HG03558 (cell line): ENCODE measurements at regions not wholly inside any gene's neighbourhood (a gene's known extent, or its start where the extent isn't known, plus 50 kb on each side); places are given as distances from the start of the nearest gene placed in this dataset.
"Not testable (repeated sequence)": the region's sequence is repeated elsewhere in the genome, so short reads cannot be mapped to it uniquely, and the experiment has no call there.

Source experiments
- ATAC-seq: cut with Tn5 transposase; IDR thresholded peaks from one replicate; pipeline ENCODE4 v1.9.1; 2021; ENCODE audit warnings: moderate number of reproducible peaks; ENCODE audit not compliant: unreplicated experiment; ENCODE audit errors: extremely low read depth

DNA sequence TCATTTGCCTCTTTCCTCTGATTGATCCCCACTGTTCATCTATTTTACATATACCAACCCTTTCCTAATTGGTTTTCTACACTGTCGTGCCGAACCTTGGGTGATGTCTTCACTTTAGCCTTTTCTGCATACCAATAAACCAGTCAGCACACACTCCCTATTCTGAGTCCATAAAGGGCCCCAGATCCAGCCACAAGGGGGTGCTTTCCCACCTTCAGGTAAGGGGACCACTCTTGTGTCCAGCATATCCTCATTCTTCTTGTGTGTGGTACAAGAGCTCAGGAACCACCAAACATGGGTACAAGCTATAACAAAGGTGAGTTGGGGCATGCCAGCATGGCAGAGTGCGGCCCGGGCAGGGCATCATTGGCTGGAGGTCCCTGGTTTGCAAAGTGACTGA, 859.8 kb downstream of the FSCB start:
- no peak for ATAC-seq

DNA sequence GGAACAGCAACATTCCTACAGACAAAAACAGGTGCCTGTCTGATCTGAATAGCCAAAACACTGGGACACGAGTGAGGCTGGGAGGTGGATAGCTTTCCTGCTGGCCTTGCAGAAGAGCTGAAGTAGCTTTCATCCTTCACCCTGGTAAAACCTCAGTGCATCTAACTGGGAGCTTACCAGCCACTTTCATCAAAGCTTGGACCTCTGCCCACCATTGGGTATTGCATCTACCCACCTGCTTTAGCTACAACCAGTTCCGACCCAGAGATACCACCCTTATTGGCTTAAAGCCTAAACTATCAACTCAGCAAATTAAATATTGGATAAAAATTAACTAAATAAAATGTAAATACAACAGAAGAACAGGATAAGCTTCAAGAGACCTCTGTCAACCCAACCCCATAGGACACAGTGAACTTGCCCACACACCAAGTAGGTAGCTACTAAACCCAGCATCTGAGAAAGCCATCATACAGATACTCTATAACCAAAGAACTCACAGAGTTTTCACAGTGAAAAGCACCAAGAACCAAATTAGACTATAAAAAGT, 866.3 kb downstream of the FSCB start:
- no peak for ATAC-seq

DNA sequence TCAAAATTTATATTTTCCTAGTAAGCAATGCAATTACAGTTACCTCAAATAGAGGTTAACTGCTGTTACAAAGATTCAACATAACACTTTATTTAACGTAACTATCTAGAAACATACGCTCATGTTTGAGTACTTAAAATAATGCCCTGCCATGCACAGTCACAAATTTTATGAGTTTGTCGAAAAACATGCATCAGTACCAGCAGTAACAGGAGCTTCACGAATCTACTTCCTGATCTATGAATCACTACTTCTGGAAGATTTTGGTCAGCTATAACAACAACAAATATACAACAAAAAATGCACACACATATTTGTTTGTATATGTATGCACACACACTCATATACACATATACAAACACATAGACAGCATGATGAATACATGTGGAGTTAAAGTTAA, 881.8 kb downstream of the FSCB start:
- no peak for ATAC-seq

DNA sequence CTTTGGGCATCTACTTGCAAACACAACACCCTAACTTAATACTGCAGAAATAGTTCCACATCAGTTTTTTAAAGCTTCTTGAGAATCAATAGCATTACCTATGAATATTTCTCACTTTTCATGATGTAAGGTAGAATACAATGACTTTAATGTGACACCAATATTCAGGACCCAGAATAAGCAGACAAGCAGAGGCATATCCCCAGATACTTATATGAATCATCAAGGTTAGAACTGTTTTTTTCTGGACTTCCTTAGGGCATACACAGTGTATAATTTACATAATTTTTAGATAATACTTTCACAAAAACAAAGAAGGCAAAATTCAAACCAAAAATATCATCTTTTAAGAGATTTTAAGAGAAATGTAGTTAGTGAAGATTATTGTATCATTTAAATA, 885.8 kb downstream of the FSCB start:
- no peak for ATAC-seq

DNA sequence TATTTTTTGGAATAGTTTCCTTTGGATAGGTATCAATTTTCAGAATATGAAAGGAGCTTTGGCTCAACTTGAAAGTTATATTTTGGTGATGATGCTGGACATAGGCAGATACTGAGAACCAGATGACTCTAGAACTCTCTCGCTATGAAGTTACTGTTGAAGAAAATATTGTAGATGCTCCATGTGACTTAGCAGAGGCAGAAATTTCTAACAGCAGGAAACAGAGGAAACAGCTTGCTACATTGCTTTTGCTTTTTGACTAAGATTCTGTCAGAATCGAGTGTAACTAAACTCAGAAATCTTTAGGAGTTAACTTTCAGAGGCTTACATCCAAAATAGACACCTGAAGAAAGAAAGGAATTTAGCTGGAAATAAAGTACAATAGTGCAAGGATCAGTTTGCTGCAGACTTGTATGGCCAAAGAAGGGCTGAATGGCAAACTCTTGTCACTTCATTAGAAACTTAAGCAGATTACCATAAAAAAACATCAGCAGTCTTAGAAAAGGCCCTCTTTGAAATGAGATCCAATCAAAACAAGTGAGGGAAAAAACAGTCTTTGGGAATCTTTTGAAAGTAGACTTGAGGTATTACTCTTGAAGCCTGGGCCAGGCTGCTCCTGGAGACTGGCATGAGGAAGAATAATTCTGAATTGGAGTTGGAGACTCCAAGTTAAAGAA, 911.8 kb downstream of the FSCB start:
- ATAC-seq, result no peak

DNA sequence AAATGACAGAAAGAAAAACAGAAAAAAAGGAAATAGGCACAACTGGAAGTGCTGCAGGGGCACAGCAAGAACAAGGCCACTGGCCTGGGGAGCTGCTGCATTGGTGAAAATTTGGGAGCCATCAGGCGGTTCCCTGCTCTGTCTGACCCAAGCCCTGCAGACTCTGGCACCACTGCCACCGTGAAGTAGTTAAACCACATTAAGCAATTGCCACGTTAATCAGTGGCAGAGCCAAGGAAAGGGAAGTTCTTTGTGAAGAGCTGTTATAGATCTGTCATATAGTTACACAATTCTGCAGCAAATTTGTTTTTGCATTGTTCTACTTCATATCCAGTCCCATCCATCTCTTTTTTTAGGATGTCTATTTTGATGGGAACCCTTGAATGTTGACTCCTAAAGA, 915.3 kb downstream of the FSCB start:
- ATAC-seq, result no peak

DNA sequence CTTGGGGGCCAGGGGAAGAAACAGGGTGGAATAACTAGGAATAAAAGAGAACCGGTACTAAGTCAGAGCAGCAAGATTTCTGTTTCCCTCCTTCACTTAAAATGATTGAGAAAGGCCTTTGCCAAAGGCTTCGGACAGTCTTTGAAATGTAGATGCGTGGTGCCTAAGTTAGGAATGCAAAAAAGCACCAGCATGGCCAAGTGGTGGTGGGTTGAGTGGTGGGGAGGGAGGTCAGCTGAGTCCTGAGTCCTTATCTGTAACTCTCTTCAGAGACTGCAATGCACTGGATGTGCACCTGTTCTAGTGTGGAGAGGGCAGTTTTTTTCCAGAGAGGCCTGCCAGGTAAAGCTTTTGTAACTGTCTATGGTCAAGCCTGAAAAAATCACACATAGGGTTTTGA, 919.9 kb downstream of the FSCB start:
- ATAC-seq, result no peak

DNA sequence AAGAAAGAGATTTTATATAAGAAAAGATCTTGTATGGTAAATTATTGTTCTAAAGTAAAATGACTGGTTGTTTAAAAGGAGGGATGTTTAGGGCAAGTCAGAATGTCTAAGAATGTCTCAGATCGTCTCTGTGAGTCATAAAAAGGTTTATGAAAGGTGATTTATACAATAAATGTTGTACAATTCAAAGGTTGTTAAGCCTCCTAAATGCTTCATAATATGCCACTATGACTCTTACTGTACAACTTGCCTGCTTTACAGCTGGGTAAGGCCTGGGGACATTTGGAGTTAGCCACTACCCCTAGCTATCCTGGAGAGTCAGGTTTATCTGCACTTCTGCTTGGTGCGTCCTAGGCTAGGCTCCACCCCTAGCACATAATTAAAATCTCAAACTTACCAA, 927.4 kb downstream of the FSCB start:
- no peak for ATAC-seq

DNA sequence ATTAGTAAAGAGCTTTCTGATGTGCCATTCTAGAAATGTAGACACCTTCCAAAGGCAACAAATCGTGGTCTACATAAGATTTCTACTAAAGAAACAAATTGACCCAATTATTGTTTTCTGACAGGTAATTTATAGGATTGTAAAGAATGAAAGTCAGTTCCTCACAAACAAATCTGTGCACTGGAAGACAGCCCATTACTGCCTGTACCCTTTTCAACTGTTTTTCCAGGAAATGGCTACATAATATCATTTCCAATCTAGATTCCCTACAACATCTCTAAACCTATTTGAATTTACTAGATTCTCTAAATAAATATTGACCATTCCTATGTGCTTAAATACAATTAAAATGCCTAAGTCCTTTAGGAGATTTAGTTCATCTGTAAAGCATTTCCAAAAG, 939.1 kb downstream of the FSCB start:
- no peak for ATAC-seq

DNA sequence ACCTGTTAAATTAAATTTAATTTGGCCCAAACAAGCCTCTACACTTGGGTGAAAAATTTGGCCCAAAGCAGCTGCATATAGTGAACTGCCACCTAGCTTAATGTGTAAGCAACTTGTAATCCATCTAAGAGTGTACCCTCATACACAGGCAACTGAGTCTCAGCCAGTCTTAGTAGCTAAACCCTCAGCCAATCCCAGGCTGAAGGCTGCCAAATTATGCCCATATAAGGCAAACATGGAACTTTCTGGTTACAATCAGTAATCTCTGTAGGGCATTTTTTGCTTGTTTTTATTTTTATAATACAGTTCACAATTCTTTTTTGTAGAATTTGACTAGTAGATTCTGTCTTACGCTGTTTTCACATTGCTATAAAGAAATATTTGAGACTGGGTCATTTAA, 958.7 kb downstream of the FSCB start:
- no peak for ATAC-seq

DNA sequence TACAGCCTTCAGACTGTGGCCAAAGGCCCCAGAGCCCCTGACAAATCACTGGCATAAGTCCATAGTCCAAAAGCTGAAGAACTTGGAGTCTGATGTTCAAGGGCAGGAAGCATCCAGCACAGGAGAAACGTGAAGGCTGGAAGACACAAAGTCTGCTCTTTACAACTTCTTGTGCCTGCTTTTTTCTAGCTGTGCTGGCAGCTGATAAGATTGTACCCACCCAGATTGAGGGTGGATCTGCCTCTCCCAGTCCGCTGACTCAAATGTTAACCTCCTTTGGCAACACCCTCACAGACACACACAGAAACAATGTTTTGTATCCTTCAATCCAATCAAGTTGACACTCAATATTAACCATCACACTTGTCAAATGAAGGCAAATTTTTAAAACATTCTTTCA, 959.5 kb downstream of the FSCB start:
- ATAC-seq, result not testable (repeated sequence)

DNA sequence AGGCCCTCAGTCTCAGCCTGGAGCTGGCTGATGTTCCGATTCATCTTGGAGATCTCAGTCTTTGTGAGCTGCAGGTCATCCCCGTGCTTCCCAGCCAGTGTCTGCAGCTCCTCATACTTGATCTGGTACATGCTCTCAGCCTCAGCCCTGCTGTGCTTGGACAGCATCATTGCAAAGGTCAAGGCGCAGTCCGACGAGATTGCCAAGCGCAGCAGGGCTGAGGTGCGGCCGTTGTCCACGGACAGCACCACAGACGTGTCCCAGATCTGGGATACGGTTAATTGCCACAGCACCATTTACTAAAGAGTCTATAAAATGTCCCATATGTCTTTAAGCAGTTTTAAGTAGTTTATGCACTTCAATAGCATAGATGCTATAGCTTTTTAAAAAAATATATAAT, 965.7 kb downstream of the FSCB start:
- ATAC-seq, result no peak

DNA sequence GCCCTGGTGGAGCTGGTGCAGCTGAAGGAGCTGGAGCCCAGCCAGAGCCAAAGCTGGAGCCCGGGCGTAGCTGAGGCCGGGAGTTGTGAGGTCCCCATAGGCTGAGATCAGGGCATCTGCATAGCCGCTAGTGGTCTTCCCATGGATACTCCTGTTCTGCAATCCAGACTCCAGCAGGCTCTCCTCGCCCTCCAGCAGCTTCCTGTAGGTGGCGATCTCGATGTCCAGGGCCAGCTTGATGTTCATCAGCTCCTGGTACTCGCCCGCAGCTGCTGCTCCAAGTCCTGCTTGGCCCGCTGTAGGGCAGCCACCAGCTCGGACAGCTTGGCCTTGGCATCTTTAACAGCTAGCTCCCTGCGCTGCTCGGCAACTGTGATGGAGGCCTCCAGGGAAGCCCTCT, 966.1 kb downstream of the FSCB start:
- ATAC-seq, result no peak

DNA sequence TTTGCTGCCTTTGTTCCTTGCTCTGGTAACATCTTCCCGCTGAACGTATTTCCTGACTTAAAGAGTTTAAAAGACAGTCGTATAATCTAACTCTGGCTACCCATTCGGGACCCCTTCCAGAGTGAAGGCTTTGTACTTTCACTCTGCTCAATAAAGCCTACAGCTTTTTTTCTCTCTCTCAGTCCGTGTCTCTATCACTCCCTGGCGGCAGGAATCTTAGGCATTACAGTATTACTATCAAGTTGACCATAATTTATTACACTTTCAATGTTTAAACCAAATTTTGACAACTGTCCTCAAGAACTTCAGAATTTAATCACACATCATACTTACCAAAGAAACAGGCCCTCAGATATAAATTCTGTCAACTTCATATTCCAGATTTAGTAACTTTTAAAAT, 967.9 kb downstream of the FSCB start:
- no peak for ATAC-seq

DNA sequence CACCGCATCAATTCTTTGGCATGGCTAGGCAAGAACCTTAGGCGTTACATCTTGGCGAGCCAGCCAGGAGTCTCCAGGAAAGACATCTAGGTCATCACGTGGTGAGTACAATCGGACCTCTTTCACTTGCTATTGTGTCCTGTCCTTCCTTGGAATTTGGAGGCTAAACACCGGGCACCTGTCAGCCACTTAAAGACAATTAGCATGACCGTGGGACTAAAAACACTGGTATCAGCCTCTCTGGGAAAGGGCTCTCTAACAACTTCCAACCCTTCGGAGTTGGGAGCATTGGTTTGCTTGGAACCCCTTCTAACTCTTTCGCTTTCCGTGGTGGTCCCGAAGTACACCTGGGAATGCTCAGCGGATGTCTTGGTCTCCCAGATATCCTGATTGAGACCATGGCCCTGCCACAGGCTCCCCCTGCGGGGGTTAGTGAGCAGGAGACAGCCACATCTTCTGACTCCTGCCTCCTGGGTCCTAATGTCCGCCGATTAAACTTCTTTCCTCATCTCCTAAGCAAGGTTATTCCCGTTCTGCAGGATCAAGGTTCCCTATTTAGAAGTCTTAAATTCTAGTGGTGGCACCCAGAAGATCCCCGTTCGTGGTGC, 971.7 kb downstream of the FSCB start:
- ATAC-seq, result no peak

DNA sequence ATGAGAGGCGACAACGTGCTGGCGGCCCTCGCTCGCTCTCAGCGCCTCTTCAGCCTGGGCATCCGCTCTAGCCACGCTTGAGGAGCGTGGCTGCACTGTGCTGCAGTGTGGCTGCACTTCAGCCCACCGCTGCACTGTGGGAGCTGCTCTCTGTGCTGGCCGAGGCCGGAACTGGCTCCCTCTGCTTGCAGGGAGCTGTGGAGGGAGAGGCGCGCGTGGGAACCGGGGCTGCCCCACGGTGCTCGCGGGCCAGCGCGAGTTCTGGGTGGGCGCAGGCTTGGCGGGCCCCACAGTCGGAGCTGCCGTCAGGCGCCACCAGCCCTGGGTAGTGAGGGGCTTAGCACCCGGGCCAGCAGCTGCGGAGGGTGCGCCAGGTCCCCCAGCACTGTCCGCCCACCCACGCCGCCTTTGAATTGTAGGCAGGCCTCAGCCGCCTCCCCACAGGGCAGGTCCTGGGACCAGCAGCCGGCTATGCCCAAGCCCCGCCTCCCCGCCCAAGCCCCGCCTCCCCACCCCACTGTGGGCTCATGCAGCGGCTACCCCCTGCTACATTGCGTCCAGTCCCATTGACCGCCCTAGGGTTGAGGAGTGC, 974.2 kb downstream of the FSCB start:
- no peak for ATAC-seq

DNA sequence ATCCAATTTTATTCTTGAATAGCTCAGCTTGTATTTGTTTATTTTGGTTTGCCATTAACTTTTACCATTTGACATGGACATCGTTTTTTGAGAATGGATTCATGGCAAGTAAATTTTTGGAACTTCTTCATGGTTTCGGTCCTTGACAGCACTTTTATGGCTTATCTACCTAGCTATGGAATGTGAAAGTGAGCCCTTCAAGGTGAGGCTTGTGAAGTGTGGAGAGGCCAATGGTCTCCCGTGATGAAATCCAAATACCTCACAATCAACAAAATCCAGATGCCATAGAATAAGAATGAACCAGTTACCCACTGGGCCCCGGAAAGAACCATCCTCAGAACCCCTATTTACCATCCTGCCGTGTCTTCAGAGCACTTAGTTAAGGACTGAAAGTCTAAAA, 978.8 kb downstream of the FSCB start:
- no peak for ATAC-seq

DNA sequence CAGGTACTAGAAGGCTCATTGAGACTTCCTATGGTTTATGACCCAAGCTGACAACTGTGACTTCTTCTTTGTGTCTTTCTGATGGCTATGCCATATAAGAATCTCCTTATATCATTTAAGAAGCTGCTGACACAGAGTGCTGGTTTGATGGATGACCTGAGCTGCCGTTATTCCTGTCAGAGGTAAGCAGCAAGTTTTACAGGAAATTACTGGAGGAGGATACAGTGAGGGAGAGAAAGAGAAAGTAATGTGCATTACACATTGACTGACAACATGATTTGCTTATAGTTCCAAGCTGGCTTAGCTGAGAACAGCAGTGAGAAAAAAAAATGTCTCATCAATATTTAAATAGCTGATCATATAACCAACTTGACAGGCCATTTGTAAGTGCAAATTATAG, 981.4 kb downstream of the FSCB start:
- ATAC-seq, result no peak

DNA sequence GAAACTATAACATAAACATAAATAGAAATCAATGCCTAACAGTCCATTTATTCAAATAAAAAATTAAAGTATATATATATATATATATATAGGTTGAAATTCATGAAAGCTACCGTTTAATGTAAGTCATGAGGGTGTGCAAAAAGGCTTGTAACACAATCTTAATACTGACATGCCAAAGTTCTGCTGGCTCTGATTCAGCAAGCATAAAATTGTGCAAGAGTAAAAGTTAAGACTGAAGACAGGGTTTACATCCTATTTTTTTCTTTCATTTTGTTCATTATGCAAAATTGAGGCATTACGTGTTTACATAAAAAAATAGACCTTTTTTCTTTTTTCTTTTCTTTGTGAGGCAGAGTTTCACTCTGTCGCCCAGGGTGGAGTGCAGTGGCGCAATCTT, 984.2 kb downstream of the FSCB start:
- ATAC-seq, result no peak

DNA sequence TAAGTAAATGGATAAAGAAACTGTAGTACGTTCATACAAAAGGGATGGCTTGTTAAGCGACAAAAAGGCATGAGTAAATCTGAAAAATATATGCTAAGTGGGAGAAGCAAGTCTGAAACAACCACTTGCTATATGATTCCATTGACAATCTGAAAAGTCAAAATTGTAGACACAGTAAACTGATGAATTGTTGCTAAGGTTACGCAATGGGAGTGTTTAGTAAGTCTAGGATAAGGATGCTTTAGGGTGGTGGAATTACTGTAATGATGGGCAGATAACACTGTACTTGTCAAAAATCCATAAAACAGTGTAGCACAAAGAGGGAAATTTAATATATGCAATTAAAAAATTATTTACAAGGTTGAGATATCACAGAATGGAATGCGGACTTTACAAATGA, 984.9 kb downstream of the FSCB start:
- ATAC-seq, result no peak

DNA sequence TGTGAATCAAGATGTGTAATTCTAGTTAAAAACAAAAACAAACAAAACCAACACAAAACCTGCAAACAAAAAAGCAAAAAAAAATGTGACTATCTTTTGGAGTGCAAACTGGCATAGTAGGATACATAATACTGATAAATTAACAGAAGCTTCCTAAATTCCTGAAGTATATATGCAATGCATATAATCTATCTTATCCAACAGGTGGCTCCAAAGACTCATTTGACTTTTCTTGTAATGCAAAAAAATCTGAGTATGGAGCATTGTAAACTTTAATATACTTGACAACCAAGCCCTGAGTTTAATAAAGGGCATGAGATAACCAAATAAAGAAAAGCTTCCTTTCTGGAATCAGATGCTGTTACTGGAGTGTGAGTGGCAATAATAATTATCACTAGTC, 1003.6 kb downstream of the FSCB start:
- no peak for ATAC-seq

DNA sequence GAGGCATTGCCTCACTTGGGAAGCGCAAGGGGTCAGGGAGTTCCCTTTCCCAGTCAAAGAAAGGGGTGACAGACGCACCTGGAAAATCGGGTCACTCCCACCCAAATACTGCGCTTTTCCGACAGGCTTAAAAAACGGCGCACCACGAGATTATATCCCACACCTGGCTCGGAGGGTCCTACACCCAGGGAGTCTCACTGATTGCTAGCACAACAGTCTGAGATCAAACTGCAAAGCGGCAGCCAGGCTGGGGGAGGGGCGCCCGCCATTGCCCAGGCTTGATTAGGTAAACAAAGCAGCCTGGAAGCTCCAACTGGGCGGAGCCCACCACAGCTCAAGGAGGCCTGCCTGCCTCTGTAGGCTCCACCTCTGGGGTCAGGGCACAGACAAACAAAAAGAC, 1014.7 kb downstream of the FSCB start:
- not testable (repeated sequence) for ATAC-seq
